ENCODE measurements at regions not wholly inside any gene's neighbourhood (a gene's known extent, or its start where the extent isn't known, plus 50 kb on each side); places are given as distances from the start of the nearest gene placed in this dataset.
"Not testable (repeated sequence)": the region's sequence is repeated elsewhere in the genome, so short reads cannot be mapped to it uniquely, and the experiment has no call there.

DNA sequence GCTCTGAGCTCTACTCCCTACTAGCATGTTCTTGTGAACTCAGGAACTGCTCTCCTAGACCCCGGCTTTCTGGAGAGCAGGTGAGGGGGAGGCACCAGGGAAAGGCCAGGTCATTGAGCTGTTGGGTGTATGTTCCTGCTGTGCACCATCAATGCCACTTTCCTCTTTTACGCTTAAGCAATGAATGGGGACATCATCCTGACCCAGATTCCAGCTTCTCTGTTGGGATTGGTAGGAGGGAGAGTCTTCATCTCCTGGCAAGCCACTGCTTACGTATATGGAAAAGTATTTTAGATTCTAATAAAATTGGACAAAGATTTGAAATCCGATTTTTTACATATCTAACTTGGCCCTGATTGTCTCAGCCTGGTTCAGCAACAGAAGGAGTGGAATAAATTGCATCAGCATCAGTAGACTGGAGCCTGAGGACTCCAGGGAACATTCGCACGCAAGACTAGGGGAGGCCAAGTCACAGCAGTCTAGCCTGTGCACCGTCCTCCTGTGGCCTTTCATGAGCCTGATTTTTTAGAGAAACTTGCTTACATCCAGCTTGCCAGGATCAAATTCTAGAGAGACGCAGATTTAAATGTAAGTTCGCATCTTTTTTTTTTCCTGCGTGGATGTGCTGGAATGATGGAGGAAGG is 439.3 kb downstream of the RPIA start:
- WGBS, 5 donors, result 79 to 87% (median 84%) methylated on average over 9 to 10 of the region's 10 CpGs
- H3K9me3 ChIP-seq; DNase-seq; H3K4me1 ChIP-seq; H3K27me3 ChIP-seq; intact Hi-C loops (cut with DNase I; ENCODE audit: low total_unique reads); H3K27ac ChIP-seq; H3K4me3 ChIP-seq; H3K36me3 ChIP-seq: not testable (repeated sequence)

- H3K9me3 ChIP-seq; intact Hi-C loops (cut with DNase I; ENCODE audit: low total_unique reads); H3K36me3 ChIP-seq; DNase-seq; H3K4me1 ChIP-seq; H3K27ac ChIP-seq; H3K4me3 ChIP-seq; H3K27me3 ChIP-seq: not testable (repeated sequence)
- 21 to 37% (median 31%) methylated on average over 2 to 5 of the region's 5 CpGs for WGBS, 5 donors
These were observed 451.5 kb downstream of the RPIA start for GRCh38 chr2:89142959-89143358.

GRCh38 chr2:89145342-89145741 is 453.9 kb downstream of the RPIA start:
- H3K27ac ChIP-seq; H3K9me3 ChIP-seq; DNase-seq; H3K27me3 ChIP-seq; H3K4me3 ChIP-seq; H3K4me1 ChIP-seq; intact Hi-C loops (cut with DNase I; ENCODE audit: low total_unique reads); H3K36me3 ChIP-seq: not testable (repeated sequence)
- WGBS, 5 donors, result 64 to 94% (median 86%) methylated on average over 1 of the region's 1 CpG

DNA sequence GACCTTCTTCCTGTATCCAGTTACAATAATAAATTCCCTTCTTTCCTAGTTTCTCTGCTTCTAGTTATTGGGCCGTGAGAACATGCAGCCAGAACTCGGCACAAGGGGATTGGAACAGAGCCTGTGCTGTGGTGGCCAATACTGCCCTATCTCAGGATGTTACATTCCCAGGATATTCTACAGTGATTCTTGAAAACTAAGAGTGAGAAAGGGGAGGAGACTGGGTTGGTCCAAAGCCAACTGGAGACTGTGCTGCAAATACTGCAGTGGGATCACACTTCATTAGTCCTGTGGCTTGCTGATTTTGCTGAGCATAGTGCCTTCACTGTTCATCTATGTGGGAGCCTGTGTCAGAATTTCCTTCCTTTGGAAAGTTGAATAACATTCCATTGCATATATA is 456.8 kb downstream of the RPIA start:
- H3K4me3 ChIP-seq; H3K27ac ChIP-seq; H3K9me3 ChIP-seq; H3K36me3 ChIP-seq; DNase-seq; intact Hi-C loops (cut with DNase I; ENCODE audit: low total_unique reads); H3K4me1 ChIP-seq; H3K27me3 ChIP-seq: not testable (repeated sequence)
- 57 to 76% (median 66%) methylated on average over 2 of the region's 2 CpGs for WGBS, 5 donors

- intact Hi-C loops (cut with DNase I; ENCODE audit: low total_unique reads); H3K4me3 ChIP-seq; H3K27ac ChIP-seq; H3K36me3 ChIP-seq; H3K27me3 ChIP-seq; H3K9me3 ChIP-seq; DNase-seq; H3K4me1 ChIP-seq: not testable (repeated sequence)
- WGBS, 5 donors, result 33 to 70% (median 37%) methylated on average over 1 of the region's 1 CpG; no CpG with 5 or more reads in 1 of the 5 donors
These were observed 460.2 kb downstream of the RPIA start for GRCh38 chr2:89151699-89152098.

GRCh38 chr2:89152501-89152900 is 461.0 kb downstream of the RPIA start:
- H3K27ac ChIP-seq; intact Hi-C loops (cut with DNase I; ENCODE audit: low total_unique reads); DNase-seq; H3K27me3 ChIP-seq; H3K36me3 ChIP-seq; H3K4me1 ChIP-seq; H3K9me3 ChIP-seq; H3K4me3 ChIP-seq: not testable (repeated sequence)

GRCh38 chr2:89153210-89153609 is 461.7 kb downstream of the RPIA start:
- H3K27me3 ChIP-seq; DNase-seq; H3K36me3 ChIP-seq; H3K27ac ChIP-seq; H3K4me3 ChIP-seq; intact Hi-C loops (cut with DNase I; ENCODE audit: low total_unique reads); H3K9me3 ChIP-seq; H3K4me1 ChIP-seq: not testable (repeated sequence)
- WGBS, 5 donors, result 0 to 48% (median 13%) methylated on average over 1 to 2 of the region's 2 CpGs

GRCh38 chr2:89154247-89154682 is 462.8 kb downstream of the RPIA start:
- H3K27me3 ChIP-seq; H3K27ac ChIP-seq; intact Hi-C loops (cut with DNase I; ENCODE audit: low total_unique reads); H3K4me3 ChIP-seq; H3K36me3 ChIP-seq; H3K9me3 ChIP-seq; H3K4me1 ChIP-seq; DNase-seq: not testable (repeated sequence)
- 47 to 71% (median 60%) methylated on average over 1 of the region's 2 CpGs; no CpG with 5 or more reads in 2 of the 5 donors for WGBS, 5 donors

GRCh38 chr2:89160306-89160705 is 468.8 kb downstream of the RPIA start:
- H3K4me1 ChIP-seq; H3K27me3 ChIP-seq; H3K9me3 ChIP-seq; H3K36me3 ChIP-seq; H3K4me3 ChIP-seq; intact Hi-C loops (cut with DNase I; ENCODE audit: low total_unique reads); DNase-seq; H3K27ac ChIP-seq: not testable (repeated sequence)
- WGBS, 5 donors, result 0 to 21% (median 10%) methylated on average over 1 to 5 of the region's 9 CpGs; no CpG with 5 or more reads in 1 of the 5 donors

- DNase-seq; H3K27ac ChIP-seq; H3K4me1 ChIP-seq; H3K9me3 ChIP-seq; H3K27me3 ChIP-seq; H3K36me3 ChIP-seq; intact Hi-C loops (cut with DNase I; ENCODE audit: low total_unique reads); H3K4me3 ChIP-seq: not testable (repeated sequence)
- 14 to 27% (median 24%) methylated on average over 2 of the region's 2 CpGs for WGBS, 5 donors
These were observed 470.2 kb downstream of the RPIA start for GRCh38 chr2:89161626-89162025.

DNA sequence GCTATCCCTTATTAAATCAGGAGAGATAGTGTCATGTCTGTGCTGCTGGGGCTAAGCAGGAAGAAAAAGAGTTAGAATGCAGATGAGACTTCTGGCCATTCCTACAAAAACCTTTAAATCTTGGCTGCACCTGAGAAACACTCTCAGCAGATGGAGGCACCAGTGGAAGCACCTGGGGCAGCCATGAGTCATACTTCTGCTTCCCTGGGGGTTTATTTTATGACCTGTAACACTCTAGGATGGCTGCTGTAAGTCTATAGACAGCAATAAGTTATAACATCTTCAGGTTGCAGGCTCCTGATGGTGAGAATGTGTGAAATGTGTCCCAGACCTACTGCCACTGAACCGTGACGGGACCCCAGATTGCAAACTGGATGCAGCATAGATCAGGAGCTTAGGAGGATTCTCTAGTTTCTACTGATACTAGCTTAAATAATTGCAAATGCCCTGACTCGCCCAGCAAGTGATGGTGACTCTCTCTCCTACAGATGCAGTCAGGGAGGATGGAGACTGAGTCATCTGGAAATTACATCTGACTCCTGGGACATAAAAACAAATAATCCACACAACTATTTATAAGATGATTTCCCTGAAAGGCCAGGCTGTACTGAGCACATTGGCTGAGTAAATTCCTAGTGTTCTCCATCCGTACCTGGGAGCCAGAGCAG is 479.2 kb downstream of the RPIA start:
- H3K27ac ChIP-seq; H3K36me3 ChIP-seq; H3K4me1 ChIP-seq; DNase-seq; H3K9me3 ChIP-seq; H3K27me3 ChIP-seq; H3K4me3 ChIP-seq; intact Hi-C loops (cut with DNase I; ENCODE audit: low total_unique reads): not testable (repeated sequence)
- 41 to 72% (median 54%) methylated on average over 1 to 2 of the region's 4 CpGs for WGBS, 5 donors

DNA sequence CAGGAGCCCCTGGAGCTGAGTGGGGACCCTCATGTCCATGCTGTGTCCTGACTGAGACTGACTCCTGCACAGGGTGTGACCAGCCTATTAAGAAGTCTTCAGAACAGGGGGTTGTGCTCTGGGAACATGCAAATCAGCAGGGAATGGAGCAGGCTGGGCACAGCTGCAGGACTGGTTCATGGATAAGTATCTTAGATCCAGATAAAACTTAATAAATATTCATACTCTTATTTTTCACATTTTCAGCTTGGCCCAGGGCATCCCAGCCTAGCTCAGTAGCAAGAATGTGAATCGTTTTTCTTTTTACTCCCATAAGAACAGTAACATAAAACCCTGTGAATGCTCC is 479.7 kb downstream of the RPIA start:
- H3K36me3 ChIP-seq; intact Hi-C loops (cut with DNase I; ENCODE audit: low total_unique reads); H3K9me3 ChIP-seq; H3K4me3 ChIP-seq; H3K4me1 ChIP-seq; DNase-seq; H3K27me3 ChIP-seq; H3K27ac ChIP-seq: not testable (repeated sequence)
- 7 to 33% (median 14%) methylated on average over 1 of the region's 1 CpG for WGBS, 5 donors
